Peyer's patch (tissue), 4 donors: ENCODE measurements at regions not wholly inside any gene's neighbourhood (a gene's known extent, or its start where the extent isn't known, plus 50 kb on each side); places are given as distances from the start of the nearest gene placed in this dataset.

ENCODE experiments used
- DNase-seq, 3 donors: peaks; one replicate each; pipeline ENCODE4 v3.0.0-alpha.2; 2017 to 2019
- H3K27ac ChIP-seq, 4 donors: fragments of 200-600 bp; sonication (generic); one replicate each; pipeline ENCODE4 v1.5.1; 2016 to 2019
- H3K27me3 ChIP-seq, 2 donors: fragments of 200-600 bp; sonication (generic); one replicate each; pipeline ENCODE4 v1.5.1; 2019
- H3K36me3 ChIP-seq, 3 donors: fragments of 200-600 bp; sonication (generic); one replicate each; pipeline ENCODE4 v1.5.1; 2016 to 2019
- H3K4me1 ChIP-seq, 4 donors: fragments of 200-600 bp; sonication (generic); one replicate each; pipeline ENCODE4 v1.5.1; 2016 to 2019
- H3K4me3 ChIP-seq, 4 donors: fragments of 200-600 bp; sonication (generic); 1 replicate in 3 of 4; 2 replicates in 1 of 4; pipeline ENCODE4 v1.5.1; 2016 to 2019; ENCODE audit warnings: mild to moderate bottlenecking in 1 of 4
- H3K9me3 ChIP-seq, 4 donors: fragments of 200-600 bp; sonication (generic); one replicate each; pipeline ENCODE4 v1.5.1; 2016 to 2019; ENCODE audit warnings: mild to moderate bottlenecking in 1 of 4
- POLR2A ChIP-seq, 2 donors: fragments of 450-650 bp; IDR thresholded peaks; one replicate each; pipeline ENCODE4 v1.5.1; 2017; ENCODE audit warnings: antibody characterized with exemption in 2 of 2, mild to moderate bottlenecking in 2 of 2, moderate library complexity in 2 of 2
- TF ChIP-seq, protein P1 (sequence below), 6 experiments: fragments of 450-650 bp in 4 of 6; fragments of 200-600 bp in 2 of 6; sonication (generic) in 1 of 6; IDR thresholded peaks; one replicate each; pipeline ENCODE4 v1.5.1; 2017 to 2019; ENCODE audit warnings: antibody characterized with exemption in 6 of 6, mild to moderate bottlenecking in 3 of 6, moderate library complexity in 1 of 6

DNA sequence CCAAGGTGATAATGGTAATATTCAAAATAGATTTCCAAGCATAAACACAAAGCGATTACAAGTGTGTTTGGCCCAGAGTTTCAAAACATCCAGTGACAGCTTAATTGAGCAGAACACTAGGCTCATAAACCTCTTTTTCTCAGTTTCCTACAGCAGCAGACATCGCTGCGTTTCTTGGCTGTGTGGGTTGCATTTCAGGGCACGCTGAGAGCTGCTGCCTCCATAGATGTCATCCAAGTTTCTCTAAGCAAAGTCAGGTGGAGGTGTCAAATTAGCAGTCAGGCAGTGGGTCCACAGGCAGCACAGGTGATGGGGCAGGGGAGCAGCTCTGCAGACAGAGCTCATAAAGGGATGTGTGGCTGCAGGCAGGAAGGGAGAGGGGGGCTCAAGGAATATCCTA is 50.5 kb upstream of the COL13A1 start:
- no peak for TF ChIP-seq POLR2A (IDR thresholded peaks at IDR 0.05)
- TF ChIP-seq, protein P1, sequence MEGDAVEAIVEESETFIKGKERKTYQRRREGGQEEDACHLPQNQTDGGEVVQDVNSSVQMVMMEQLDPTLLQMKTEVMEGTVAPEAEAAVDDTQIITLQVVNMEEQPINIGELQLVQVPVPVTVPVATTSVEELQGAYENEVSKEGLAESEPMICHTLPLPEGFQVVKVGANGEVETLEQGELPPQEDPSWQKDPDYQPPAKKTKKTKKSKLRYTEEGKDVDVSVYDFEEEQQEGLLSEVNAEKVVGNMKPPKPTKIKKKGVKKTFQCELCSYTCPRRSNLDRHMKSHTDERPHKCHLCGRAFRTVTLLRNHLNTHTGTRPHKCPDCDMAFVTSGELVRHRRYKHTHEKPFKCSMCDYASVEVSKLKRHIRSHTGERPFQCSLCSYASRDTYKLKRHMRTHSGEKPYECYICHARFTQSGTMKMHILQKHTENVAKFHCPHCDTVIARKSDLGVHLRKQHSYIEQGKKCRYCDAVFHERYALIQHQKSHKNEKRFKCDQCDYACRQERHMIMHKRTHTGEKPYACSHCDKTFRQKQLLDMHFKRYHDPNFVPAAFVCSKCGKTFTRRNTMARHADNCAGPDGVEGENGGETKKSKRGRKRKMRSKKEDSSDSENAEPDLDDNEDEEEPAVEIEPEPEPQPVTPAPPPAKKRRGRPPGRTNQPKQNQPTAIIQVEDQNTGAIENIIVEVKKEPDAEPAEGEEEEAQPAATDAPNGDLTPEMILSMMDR (IDR thresholded peaks at IDR 0.05): no peak
- Histone ChIP-seq H3K4me3 (no peak overlapping the region), H3K36me3 (no peaks in the 10 kb centered on the region), H3K9me3 (no peaks in the 10 kb centered on the region), H3K4me1 (no peaks in the 10 kb centered on the region), H3K27me3 (no peaks in the 10 kb centered on the region), H3K27ac (no peak overlapping the region)
- DNase-seq: no peak
